Mesenchymal stem cell (in vitro differentiated cells and primary cell): ENCODE measurements at regions not wholly inside any gene's neighbourhood (a gene's known extent, or its start where the extent isn't known, plus 50 kb on each side); places are given as distances from the start of the nearest gene placed in this dataset.

ENCODE experiments used
- DNase-seq: peaks from one replicate; pipeline ENCODE4 v3.0.0-alpha.2; 2013
- H2AFZ ChIP-seq: one replicate; pipeline ENCODE4 v1.6.1; 2013; ENCODE audit warnings: low read depth, mild to moderate bottlenecking, control low read depth, inconsistent platforms, low read length, moderate library complexity
- H2AK5ac ChIP-seq: 2 replicates; pipeline ENCODE4 v1.6.1; 2013; ENCODE audit warnings: low read length, moderate library complexity, mild to moderate bottlenecking, inconsistent platforms; ENCODE audit not compliant: severe bottlenecking
- H2BK120ac ChIP-seq: one replicate; pipeline ENCODE4 v1.6.1; 2013; ENCODE audit warnings: low read depth, mild to moderate bottlenecking, inconsistent platforms, low read length, moderate library complexity
- H2BK12ac ChIP-seq, 2 experiments: one replicate each; pipeline ENCODE4 v1.6.1; 2013; ENCODE audit warnings: inconsistent platforms in 2 of 2, low read length in 2 of 2, mild to moderate bottlenecking in 2 of 2, moderate library complexity in 2 of 2, control low read depth in 1 of 2
- H2BK15ac ChIP-seq: one replicate; pipeline ENCODE4 v1.6.1; 2013; ENCODE audit warnings: mild to moderate bottlenecking, low read depth, inconsistent platforms; ENCODE audit not compliant: poor library complexity, severe bottlenecking
- H2BK5ac ChIP-seq: 2 replicates; pipeline ENCODE4 v1.6.1; 2013; ENCODE audit warnings: low read depth, mild to moderate bottlenecking, low read length, control low read depth, inconsistent platforms; ENCODE audit not compliant: poor library complexity, severe bottlenecking
- H3K14ac ChIP-seq, 2 experiments: one replicate each; pipeline ENCODE4 v1.6.1; 2013; ENCODE audit warnings: inconsistent platforms in 2 of 2, low read length in 2 of 2, control low read depth in 1 of 2, mild to moderate bottlenecking in 1 of 2, moderate library complexity in 1 of 2
- H3K18ac ChIP-seq, 2 experiments: one replicate each; pipeline ENCODE4 v1.6.1; 2013; ENCODE audit warnings: inconsistent platforms in 2 of 2, low read length in 2 of 2, control low read depth in 1 of 2, low read depth in 1 of 2, mild to moderate bottlenecking in 1 of 2
- H3K23ac ChIP-seq, 2 experiments: one replicate each; pipeline ENCODE4 v1.6.1; 2013; ENCODE audit warnings: inconsistent platforms in 2 of 2, low read length in 2 of 2, mild to moderate bottlenecking in 2 of 2, moderate library complexity in 2 of 2, control low read depth in 1 of 2
- H3K27ac ChIP-seq: 2 replicates; pipeline ENCODE4 v1.5.1; 2013; ENCODE audit warnings: mild to moderate bottlenecking, moderate library complexity, low read length, control low read depth, inconsistent platforms; ENCODE audit not compliant: poor library complexity, severe bottlenecking
- H3K27me3 ChIP-seq, 2 experiments: 2 replicates each; pipeline versions ENCODE4 v1.6.1 to v1.7.0; 2013; ENCODE audit warnings: low read length in 2 of 2, mild to moderate bottlenecking in 2 of 2, moderate library complexity in 2 of 2, control low read depth in 1 of 2, inconsistent platforms in 1 of 2; ENCODE audit not compliant: control insufficient read depth in 1 of 2, insufficient read depth in 1 of 2
- H3K36me3 ChIP-seq, 2 experiments: 2 replicates each; pipeline versions ENCODE4 v1.6.1 to v1.7.0; 2013; ENCODE audit warnings: low read length in 2 of 2, control low read depth in 1 of 2, inconsistent platforms in 1 of 2, low read depth in 1 of 2, mild to moderate bottlenecking in 1 of 2; ENCODE audit not compliant: insufficient read depth in 2 of 2, control insufficient read depth in 1 of 2
- H3K4ac ChIP-seq, 2 experiments: one replicate each; pipeline ENCODE4 v1.6.1; 2013; ENCODE audit warnings: inconsistent platforms in 2 of 2, low read length in 2 of 2, mild to moderate bottlenecking in 2 of 2, moderate library complexity in 2 of 2, control low read depth in 1 of 2, low read depth in 1 of 2
- H3K4me1 ChIP-seq: 2 replicates; pipeline ENCODE4 v1.6.1; 2013; ENCODE audit warnings: low read depth, low read length, control low read depth; ENCODE audit not compliant: control insufficient read depth, insufficient read depth
- H3K4me2 ChIP-seq: 2 replicates; pipeline ENCODE4 v1.6.1; 2013; ENCODE audit warnings: low read length, mild to moderate bottlenecking, inconsistent platforms; ENCODE audit not compliant: poor library complexity, severe bottlenecking
- H3K4me3 ChIP-seq, 2 experiments: 2 replicates each; pipeline versions ENCODE4 v1.5.1 to v1.7.0; 2013; ENCODE audit warnings: low read length in 2 of 2, mild to moderate bottlenecking in 2 of 2, control low read depth in 1 of 2, low read depth in 1 of 2; ENCODE audit not compliant: insufficient read depth in 1 of 2
- H3K79me1 ChIP-seq: replicated peaks from 2 replicates; pipeline ENCODE4 v1.6.1; 2013; ENCODE audit warnings: mild to moderate bottlenecking, control low read depth, low read length, inconsistent platforms; ENCODE audit not compliant: poor library complexity, severe bottlenecking
- H3K9ac ChIP-seq: 2 replicates; pipeline ENCODE4 v1.7.0; 2013; ENCODE audit warnings: mild to moderate bottlenecking, low read length, moderate library complexity
- H3K9me3 ChIP-seq: 2 replicates; pipeline ENCODE4 v1.7.0; 2013; ENCODE audit warnings: mild to moderate bottlenecking, low read length; ENCODE audit not compliant: control insufficient read depth
- H4K8ac ChIP-seq: one replicate; pipeline ENCODE4 v1.6.1; 2013; ENCODE audit warnings: inconsistent platforms, mild to moderate bottlenecking, low read length, moderate library complexity
- H4K91ac ChIP-seq: one replicate; pipeline ENCODE4 v1.6.1; 2013; ENCODE audit warnings: mild to moderate bottlenecking, low read length, inconsistent platforms
- WGBS: methylation state at CpG from one replicate; pipeline ENCODE4 v1.1.7; 2013; ENCODE audit warnings: mixed read lengths; 5-methylcytosine and 5-hydroxymethylcytosine counted together

DNA sequence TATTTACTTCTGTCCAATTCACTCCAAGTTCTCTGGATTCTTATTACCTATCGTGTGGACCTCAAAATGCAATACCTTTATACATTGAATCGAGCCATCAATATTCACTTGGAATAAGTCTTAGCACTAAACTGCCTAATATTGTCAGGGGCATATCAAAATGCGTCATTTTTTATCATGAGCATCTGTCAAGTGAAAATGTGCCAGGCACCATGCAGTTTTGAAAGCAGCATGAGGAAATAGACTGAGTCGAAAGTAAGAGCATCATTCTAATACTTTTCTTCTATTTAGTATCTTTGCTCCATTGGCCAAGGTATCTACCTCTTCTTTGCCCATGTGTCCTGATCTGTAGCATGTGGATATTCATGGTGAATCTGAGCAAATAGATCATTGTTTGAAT, 1193.4 kb downstream of the CDH11 start:
- Histone ChIP-seq H3K9ac (no peak overlapping the region), H3K4me1 (no peaks in the 10 kb centered on the region), H4K8ac (no peak overlapping the region), H2BK5ac (no peak overlapping the region), H3K4me2 (no peak overlapping the region), H3K27ac (no peak overlapping the region), H2BK120ac (no peak overlapping the region), H3K9me3 (peaks cover 6% of the 10 kb centered on the region), H3K27me3 (no peaks in the 10 kb centered on the region), H3K18ac (no peak overlapping the region), H3K14ac (no peak overlapping the region), H3K4me3 (no peak overlapping the region), H2BK15ac (no peak overlapping the region), H3K79me1 (no peaks in the 10 kb centered on the region), H2AK5ac (no peak overlapping the region), H3K23ac (no peak overlapping the region), H2AFZ (no peak overlapping the region), H4K91ac (no peak overlapping the region), H3K36me3 (no peaks in the 10 kb centered on the region), H2BK12ac (no peak overlapping the region), H3K4ac (no peak overlapping the region)
- WGBS = 92% methylated on average over 4 of the region's 4 CpGs
- no peak for DNase-seq

DNA sequence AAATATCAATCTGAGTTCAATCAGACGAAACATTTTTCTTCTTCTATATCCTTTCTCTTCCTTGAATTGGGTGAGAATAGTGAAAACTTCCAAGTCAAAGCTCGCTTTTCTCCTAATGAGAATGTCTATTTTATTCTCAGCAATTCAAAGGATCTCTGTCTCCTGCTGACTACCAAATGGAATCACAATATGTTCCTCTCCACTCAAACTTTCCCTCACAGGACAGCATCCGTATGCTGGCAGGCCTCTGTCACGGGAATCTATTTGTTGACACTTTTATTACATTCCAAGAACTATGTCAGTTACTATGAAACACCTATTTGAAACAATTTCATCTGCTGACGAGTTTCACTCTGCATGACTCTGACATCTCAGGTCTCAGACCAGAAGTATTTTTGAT, 1196.6 kb downstream of the CDH11 start:
- Histone ChIP-seq H3K79me1 (no peaks in the 10 kb centered on the region), H3K14ac (no peak overlapping the region), H3K18ac (no peak overlapping the region), H2BK12ac (no peak overlapping the region), H2BK120ac (no peak overlapping the region), H2AFZ (no peak overlapping the region), H3K9ac (no peak overlapping the region), H2AK5ac (no peak overlapping the region), H4K91ac (no peak overlapping the region), H4K8ac (no peak overlapping the region), H3K4me2 (no peak overlapping the region), H3K4me1 (no peaks in the 10 kb centered on the region), H3K27ac (no peak overlapping the region), H2BK5ac (no peak overlapping the region), H3K23ac (no peak overlapping the region), H3K36me3 (no peaks in the 10 kb centered on the region), H3K4me3 (no peak overlapping the region), H2BK15ac (no peak overlapping the region), H3K9me3 (no peaks in the 10 kb centered on the region), H3K4ac (no peak overlapping the region), H3K27me3 (no peaks in the 10 kb centered on the region)
- 84% methylated on average over 4 of the region's 5 CpGs for WGBS
- DNase-seq = no peak

DNA sequence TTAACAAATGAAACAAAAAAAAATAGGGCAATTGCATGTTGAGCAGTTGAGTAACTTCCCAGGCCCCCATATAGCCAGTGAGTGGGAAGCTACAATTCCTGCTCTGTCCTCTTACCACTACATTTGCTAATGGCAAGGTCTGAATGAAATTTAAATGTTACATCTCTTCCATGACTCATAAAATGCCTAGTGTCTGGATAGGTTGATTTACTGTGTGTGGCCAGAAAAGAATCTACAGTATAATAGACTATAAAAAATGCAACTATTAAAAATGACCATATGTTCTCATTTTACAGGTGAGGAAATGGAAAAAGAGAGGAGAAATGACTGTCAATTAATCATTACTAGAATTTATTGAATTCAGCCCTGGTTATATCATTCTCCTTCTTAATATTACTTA, 1199.3 kb downstream of the CDH11 start:
- Histone ChIP-seq H3K4me3 (no peak overlapping the region), H2BK5ac (no peak overlapping the region), H3K4me2 (no peak overlapping the region), H4K91ac (no peak overlapping the region), H3K36me3 (no peaks in the 10 kb centered on the region), H3K4me1 (no peaks in the 10 kb centered on the region), H3K79me1 (no peaks in the 10 kb centered on the region), H3K4ac (no peak overlapping the region), H3K23ac (no peak overlapping the region), H2AK5ac (no peak overlapping the region), H4K8ac (no peak overlapping the region), H3K18ac (no peak overlapping the region), H3K27ac (no peak overlapping the region), H3K9me3 (peaks cover 4% of the 10 kb centered on the region), H3K14ac (no peak overlapping the region), H3K9ac (no peak overlapping the region), H3K27me3 (no peaks in the 10 kb centered on the region), H2BK12ac (no peak overlapping the region), H2BK15ac (no peak overlapping the region), H2AFZ (no peak overlapping the region), H2BK120ac (no peak overlapping the region)
- DNase-seq = peak; percentile 9

GRCh38 chr16:63921737-63922295, 1200.0 kb downstream of the CDH11 start:
- Histone ChIP-seq H3K4me1 (no peaks in the 10 kb centered on the region), H2AK5ac (no peak overlapping the region)
- WGBS = 80% methylated on average over 3 of the region's 3 CpGs

More at GRCh38 chr16:63921737-63922295, 1200.0 kb downstream of the CDH11 start:
- no peak overlapping the region for H2BK5ac ChIP-seq
- no peak for DNase-seq
- H3K4me2 ChIP-seq = no peak overlapping the region
- no peak overlapping the region for H3K14ac ChIP-seq
- H3K9ac ChIP-seq = no peak overlapping the region
- H3K79me1 ChIP-seq = no peaks in the 10 kb centered on the region
- H3K36me3 ChIP-seq = no peaks in the 10 kb centered on the region
- H2BK12ac ChIP-seq = no peak overlapping the region
- H4K91ac ChIP-seq = no peak overlapping the region
- H3K9me3 ChIP-seq = peaks cover 4% of the 10 kb centered on the region
- no peak overlapping the region for H2AFZ ChIP-seq
- no peak overlapping the region for H3K4me3 ChIP-seq
- H4K8ac ChIP-seq = no peak overlapping the region
- H2BK15ac ChIP-seq = no peak overlapping the region
- no peak overlapping the region for H3K27ac ChIP-seq
- no peak overlapping the region for H3K4ac ChIP-seq
- H3K23ac ChIP-seq = no peak overlapping the region
- H3K27me3 ChIP-seq = no peaks in the 10 kb centered on the region
- H2BK120ac ChIP-seq = no peak overlapping the region
- H3K18ac ChIP-seq = no peak overlapping the region
